ENCODE measurements at regions not wholly inside any gene's neighbourhood (a gene's known extent, or its start where the extent isn't known, plus 50 kb on each side); places are given as distances from the start of the nearest gene placed in this dataset.
"Not testable (repeated sequence)": the region's sequence is repeated elsewhere in the genome, so short reads cannot be mapped to it uniquely, and the experiment has no call there.

- Histone ChIP-seq H3K4me3 (ENCODE audit: low read depth, low read length) (no peak overlapping the region), H3K9me3 (ENCODE audit: control insufficient read depth, insufficient read depth, low read length) (peaks cover 3% of the 10 kb centered on the region; the same call in 1 of the 2 replicates), H3K27ac (ENCODE audit: low read depth, low read length) (no peak overlapping the region), H3K27me3 (ENCODE audit: control insufficient read depth, insufficient read depth, low read length) (no peaks in the 10 kb centered on the region)
- DNase-seq (ENCODE audit: low read depth, low spot score) = no peak
- ChIA-PET POLR2A (no interaction called here), CTCF (no interaction called here)
- no peak for TF ChIP-seq CTCF (IDR thresholded peaks at IDR 0.05; ENCODE audit: low read depth, low read length)
Observed at GRCh38 chr2:130289780-130290179, 52.9 kb upstream of the IMP4 start.

DNA sequence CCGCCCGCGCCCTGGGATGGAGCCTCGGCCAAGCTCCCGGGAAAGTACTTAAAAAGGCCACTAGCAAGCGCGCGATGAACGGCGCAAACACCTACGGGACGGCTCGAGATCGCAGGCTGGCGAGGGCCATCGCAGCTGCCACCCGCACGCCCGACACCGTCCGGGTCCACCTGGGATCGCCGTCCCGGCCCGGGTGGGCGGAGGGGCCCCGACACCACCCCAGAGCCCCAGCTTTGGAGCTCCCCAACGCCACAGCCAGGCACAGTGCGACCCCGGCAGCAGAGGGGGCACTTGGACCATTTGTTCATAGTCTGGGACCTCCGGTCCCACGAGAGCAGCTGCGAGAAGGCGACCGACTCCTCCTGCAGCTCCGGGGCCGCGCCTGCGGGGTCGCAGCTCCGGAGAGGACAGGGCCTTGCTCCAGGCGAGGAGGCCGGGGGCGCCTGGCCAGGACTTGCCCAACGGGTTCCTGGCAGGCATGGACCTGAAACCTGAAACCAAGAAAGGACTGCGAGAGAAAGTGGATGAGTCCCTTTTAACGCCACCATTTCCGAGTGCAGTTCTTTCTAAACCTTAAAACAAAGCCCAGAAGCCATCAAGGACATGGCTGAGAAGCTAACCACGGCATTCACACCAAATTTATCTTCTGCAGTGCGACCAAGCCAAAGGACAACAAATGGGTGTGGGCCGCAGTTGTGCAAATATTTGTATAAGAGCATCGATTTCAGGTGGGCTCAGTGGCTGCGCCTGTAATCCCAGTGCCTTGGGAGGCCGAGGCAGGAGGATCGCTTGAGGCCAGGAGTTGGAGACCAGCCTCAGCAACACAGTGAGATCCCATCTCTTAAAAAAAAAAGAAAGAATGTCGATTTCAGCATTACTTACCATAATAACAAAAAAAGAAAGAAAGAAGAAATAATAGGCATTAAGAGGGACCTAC is 54.0 kb upstream of the IMP4 start:
- CTCF ChIA-PET = no interaction called here
- DNase-seq (ENCODE audit: low read depth, low spot score) = no peak

GRCh38 chr2:130287656-130288026 is 55.1 kb upstream of the IMP4 start:
- no peaks in the 10 kb centered on the region for H3K27me3 ChIP-seq (ENCODE audit: control insufficient read depth, insufficient read depth, low read length)
- CTCF ChIA-PET = no interaction called here
- no peak for TF ChIP-seq CTCF (IDR thresholded peaks at IDR 0.05; ENCODE audit: low read depth, low read length)
- no peak overlapping the region for H3K27ac ChIP-seq (ENCODE audit: low read depth, low read length)
- peaks cover 3% of the 10 kb centered on the region; the same call in 1 of the 2 replicates for H3K9me3 ChIP-seq (ENCODE audit: control insufficient read depth, insufficient read depth, low read length)
- no peak overlapping the region for H3K4me3 ChIP-seq (ENCODE audit: low read depth, low read length)
- POLR2A ChIA-PET = no interaction called here
- DNase-seq (ENCODE audit: low read depth, low spot score) = no peak

More for the DNA sequence above, 54.0 kb upstream of the IMP4 start:
- no peak overlapping the region for H3K4me3 ChIP-seq (ENCODE audit: low read depth, low read length)
- POLR2A ChIA-PET = no interaction called here
- H3K27ac ChIP-seq (ENCODE audit: low read depth, low read length) = no peak overlapping the region
- TF ChIP-seq CTCF (IDR thresholded peaks at IDR 0.05; ENCODE audit: low read depth, low read length) = no peak
- peaks cover 3% of the 10 kb centered on the region; the same call in 1 of the 2 replicates for H3K9me3 ChIP-seq (ENCODE audit: control insufficient read depth, insufficient read depth, low read length)
- H3K27me3 ChIP-seq (ENCODE audit: control insufficient read depth, insufficient read depth, low read length) = no peaks in the 10 kb centered on the region

DNA sequence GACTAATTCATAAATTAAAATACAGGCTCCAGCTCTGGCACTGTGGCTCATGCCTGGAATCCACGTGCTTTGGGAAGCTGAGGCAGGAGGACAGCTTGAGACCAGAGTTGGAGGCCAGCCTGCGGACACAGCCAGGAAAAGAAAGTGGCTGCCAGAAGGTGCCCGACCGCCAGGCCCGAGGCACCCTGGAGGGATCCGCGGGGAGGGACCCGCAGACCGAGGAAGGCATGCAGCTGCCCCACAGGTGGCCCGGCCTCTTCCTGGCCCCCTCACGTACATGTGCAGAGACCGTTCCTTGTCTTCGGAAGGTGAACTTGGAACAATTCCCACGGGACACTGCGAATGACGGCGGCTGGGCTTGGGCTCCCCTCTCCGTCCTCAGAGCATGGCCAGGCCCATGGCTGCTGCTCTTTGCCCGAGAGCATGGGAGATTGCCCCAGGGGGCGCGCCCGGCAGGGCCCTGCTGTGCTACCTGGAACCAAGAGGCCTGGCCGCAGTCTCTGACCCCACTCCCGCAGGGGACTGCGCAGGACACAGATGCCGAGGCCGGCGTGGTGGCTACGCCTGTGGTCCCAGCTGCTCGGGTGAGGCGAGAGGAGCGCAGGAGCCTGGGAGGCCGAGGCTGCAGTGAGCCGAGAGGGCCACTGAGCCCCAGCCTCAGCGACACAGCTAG is 55.6 kb upstream of the IMP4 start:
- CTCF ChIA-PET = no interaction called here

GRCh38 chr2:130283341-130283869 is 59.3 kb upstream of the IMP4 start:
- H3K9me3 ChIP-seq (ENCODE audit: control insufficient read depth, insufficient read depth, low read length); POLR2A ChIA-PET; H3K4me3 ChIP-seq (ENCODE audit: low read depth, low read length); H3K27ac ChIP-seq (ENCODE audit: low read depth, low read length); H3K27me3 ChIP-seq (ENCODE audit: control insufficient read depth, insufficient read depth, low read length); DNase-seq (ENCODE audit: low read depth, low spot score); CTCF ChIA-PET: not testable (repeated sequence)

More for the DNA sequence above, 55.6 kb upstream of the IMP4 start:
- TF ChIP-seq CTCF (IDR thresholded peaks at IDR 0.05; ENCODE audit: low read depth, low read length) = no peak
- no peak overlapping the region for H3K27ac ChIP-seq (ENCODE audit: low read depth, low read length)
- H3K9me3 ChIP-seq (ENCODE audit: control insufficient read depth, insufficient read depth, low read length) = peaks cover 3% of the 10 kb centered on the region; the same call in 1 of the 2 replicates
- H3K4me3 ChIP-seq (ENCODE audit: low read depth, low read length) = no peak overlapping the region
- POLR2A ChIA-PET = no interaction called here
- no peaks in the 10 kb centered on the region for H3K27me3 ChIP-seq (ENCODE audit: control insufficient read depth, insufficient read depth, low read length)
- no peak for DNase-seq (ENCODE audit: low read depth, low spot score)

- H3K27ac ChIP-seq (ENCODE audit: low read depth, low read length); POLR2A ChIA-PET; CTCF ChIA-PET; H3K9me3 ChIP-seq (ENCODE audit: control insufficient read depth, insufficient read depth, low read length); H3K4me3 ChIP-seq (ENCODE audit: low read depth, low read length); H3K27me3 ChIP-seq (ENCODE audit: control insufficient read depth, insufficient read depth, low read length); DNase-seq (ENCODE audit: low read depth, low spot score): not testable (repeated sequence)
Observed at GRCh38 chr2:130279551-130279950, 63.1 kb upstream of the IMP4 start.

DNA sequence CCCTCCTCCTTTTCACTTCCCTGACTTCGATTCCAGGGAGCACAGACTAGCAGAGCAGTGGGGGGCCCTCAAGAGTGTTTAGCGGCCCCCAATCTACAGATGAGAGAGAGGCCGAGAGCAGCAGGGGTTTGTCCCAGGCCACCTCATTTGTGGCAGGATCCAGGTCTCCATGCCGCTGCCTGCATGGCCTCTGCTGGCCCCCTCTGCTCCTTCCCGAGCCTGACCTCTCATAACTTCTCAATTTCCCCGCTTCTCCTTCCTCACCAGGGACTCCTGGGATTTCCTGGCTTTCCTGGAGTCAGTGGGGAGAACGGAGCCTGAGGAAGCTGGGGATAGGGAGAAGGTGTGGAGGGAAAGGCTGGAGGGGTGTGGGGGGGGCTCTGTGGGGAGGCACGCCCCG is 70.1 kb upstream of the TUBA3E start:
- H3K4me3 ChIP-seq (ENCODE audit: low read depth, low read length); H3K27ac ChIP-seq (ENCODE audit: low read depth, low read length); DNase-seq (ENCODE audit: low read depth, low spot score); CTCF ChIA-PET; H3K27me3 ChIP-seq (ENCODE audit: control insufficient read depth, insufficient read depth, low read length); H3K9me3 ChIP-seq (ENCODE audit: control insufficient read depth, insufficient read depth, low read length); POLR2A ChIA-PET: not testable (repeated sequence)

- H3K4me3 ChIP-seq (ENCODE audit: low read depth, low read length); POLR2A ChIA-PET; H3K9me3 ChIP-seq (ENCODE audit: control insufficient read depth, insufficient read depth, low read length); H3K27ac ChIP-seq (ENCODE audit: low read depth, low read length); DNase-seq (ENCODE audit: low read depth, low spot score); CTCF ChIA-PET; H3K27me3 ChIP-seq (ENCODE audit: control insufficient read depth, insufficient read depth, low read length): not testable (repeated sequence)
Observed at GRCh38 chr2:130267572-130267971, 69.3 kb upstream of the TUBA3E start.

Measured in AG04450 (cell line).